ENCODE measurements at regions not wholly inside any gene's neighbourhood (a gene's known extent, or its start where the extent isn't known, plus 50 kb on each side); places are given as distances from the start of the nearest gene placed in this dataset.

DNA sequence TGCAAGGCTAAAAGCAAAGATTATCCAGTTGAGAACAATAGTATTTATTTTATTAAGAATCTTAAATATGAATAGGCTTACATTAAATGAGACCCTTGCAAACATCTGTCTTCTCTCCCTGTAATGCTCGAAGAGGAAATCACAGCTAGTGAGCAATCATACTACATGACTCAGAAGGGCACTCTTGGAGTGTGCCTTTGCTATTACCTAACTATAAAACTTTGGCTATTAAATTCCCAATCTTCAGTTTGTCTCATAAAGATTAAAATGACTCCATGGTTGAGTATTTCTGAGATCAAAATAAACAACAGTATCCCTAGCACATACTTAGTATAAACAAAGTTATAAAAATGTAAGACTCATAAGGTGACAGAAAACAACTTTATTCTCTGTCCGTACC is 296.9 kb downstream of the KCNJ3 start:
- no peak for TF ChIP-seq CTCF (IDR thresholded peaks at IDR 0.05; ENCODE audit: insufficient read depth, low read depth, low read length)
- no peak for TF ChIP-seq EZH2 (IDR thresholded peaks at IDR 0.05; ENCODE audit: insufficient read depth, low read length)

Data from astrocyte (in vitro differentiated cells and primary cell).